Activated naive CD8-positive, alpha-beta T cell (primary cell): ENCODE measurements at regions not wholly inside any gene's neighbourhood (a gene's known extent, or its start where the extent isn't known, plus 50 kb on each side); places are given as distances from the start of the nearest gene placed in this dataset.

Experiments used
- H3K27ac Mint-ChIP-seq: one replicate; pipeline ENCODE4 v1.8.0; 2021; ENCODE audit warnings: mixed read lengths
- H3K27me3 Mint-ChIP-seq: one replicate; pipeline ENCODE4 v1.8.0; 2021; ENCODE audit warnings: mixed read lengths
- H3K36me3 Mint-ChIP-seq: one replicate; pipeline ENCODE4 v1.8.0; 2021; ENCODE audit warnings: mixed read lengths
- H3K4me1 Mint-ChIP-seq: one replicate; pipeline ENCODE4 v1.8.0; 2021; ENCODE audit warnings: low read depth, mixed read lengths
- H3K4me3 Mint-ChIP-seq: one replicate; pipeline ENCODE4 v1.8.0; 2021; ENCODE audit warnings: mild to moderate bottlenecking, mixed read lengths
- H3K9me3 Mint-ChIP-seq: one replicate; pipeline ENCODE4 v1.8.0; 2021; ENCODE audit warnings: low read depth, mixed read lengths

DNA sequence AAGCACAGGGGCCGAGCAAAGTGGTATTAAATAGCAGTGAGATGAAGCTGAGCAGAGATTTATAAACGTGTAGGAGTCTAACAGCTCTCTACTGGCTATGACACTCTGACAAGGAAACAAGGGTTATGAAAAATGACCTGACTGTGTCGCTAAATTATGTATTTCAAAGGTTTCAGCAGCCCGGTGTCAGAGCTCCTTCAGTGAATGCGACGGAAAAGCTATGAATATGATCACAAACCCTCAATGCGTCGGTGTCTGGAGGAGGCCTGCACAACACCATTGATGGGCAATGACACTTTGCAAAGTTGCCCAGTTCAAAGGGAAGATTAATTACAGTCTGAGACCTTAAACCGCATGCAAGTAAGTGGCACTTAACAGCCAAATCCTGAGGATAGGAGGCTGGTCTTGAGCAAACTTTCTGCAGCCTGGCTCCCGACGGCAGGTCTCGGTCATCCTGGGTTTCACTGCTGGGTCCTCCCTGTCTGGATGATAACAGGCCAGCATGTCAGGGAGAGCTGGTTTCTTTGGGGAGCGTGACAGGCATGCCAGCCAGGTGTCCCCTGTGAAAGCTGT lies 615.1 kb upstream of the SALL3 start:
- Mint-ChIP-seq H3K9me3 (no peaks in the 10 kb centered on the region), H3K27me3 (no peaks in the 10 kb centered on the region), H3K36me3 (no peaks in the 10 kb centered on the region), H3K4me1 (no peaks in the 10 kb centered on the region), H3K27ac (no peak overlapping the region), H3K4me3 (no peak overlapping the region)

DNA sequence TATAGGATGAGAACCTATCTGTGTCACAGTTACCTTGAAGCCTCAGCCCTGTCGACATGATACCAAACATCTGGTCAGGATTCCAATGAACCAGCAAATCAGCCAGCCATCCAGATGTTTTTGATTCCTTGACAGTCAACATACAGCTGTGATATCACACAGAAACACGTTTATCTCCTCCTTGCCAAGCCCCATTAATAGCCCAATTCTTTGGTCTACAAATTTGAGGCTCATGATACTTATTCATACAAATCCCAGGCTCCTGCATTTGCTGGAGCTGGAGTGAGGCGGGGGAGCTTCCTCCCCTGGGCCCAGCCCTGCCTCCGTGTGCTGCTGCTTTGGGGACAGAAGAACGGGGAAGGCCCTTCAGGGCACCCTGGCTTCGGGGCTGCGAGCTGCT lies 611.6 kb upstream of the SALL3 start:
- H3K27me3 Mint-ChIP-seq: no peaks in the 10 kb centered on the region

GRCh38 chr18:78368726-78369125 lies 610.9 kb upstream of the SALL3 start:
- no peak overlapping the region for H3K4me3 Mint-ChIP-seq
- no peaks in the 10 kb centered on the region for H3K36me3 Mint-ChIP-seq
- no peaks in the 10 kb centered on the region for H3K27me3 Mint-ChIP-seq
- no peaks in the 10 kb centered on the region for H3K4me1 Mint-ChIP-seq
- no peak overlapping the region for H3K27ac Mint-ChIP-seq
- H3K9me3 Mint-ChIP-seq: no peaks in the 10 kb centered on the region

More for the DNA sequence above, 611.6 kb upstream of the SALL3 start:
- Mint-ChIP-seq H3K9me3 (no peaks in the 10 kb centered on the region), H3K27ac (no peak overlapping the region), H3K4me1 (no peaks in the 10 kb centered on the region), H3K36me3 (no peaks in the 10 kb centered on the region), H3K4me3 (no peak overlapping the region)

DNA sequence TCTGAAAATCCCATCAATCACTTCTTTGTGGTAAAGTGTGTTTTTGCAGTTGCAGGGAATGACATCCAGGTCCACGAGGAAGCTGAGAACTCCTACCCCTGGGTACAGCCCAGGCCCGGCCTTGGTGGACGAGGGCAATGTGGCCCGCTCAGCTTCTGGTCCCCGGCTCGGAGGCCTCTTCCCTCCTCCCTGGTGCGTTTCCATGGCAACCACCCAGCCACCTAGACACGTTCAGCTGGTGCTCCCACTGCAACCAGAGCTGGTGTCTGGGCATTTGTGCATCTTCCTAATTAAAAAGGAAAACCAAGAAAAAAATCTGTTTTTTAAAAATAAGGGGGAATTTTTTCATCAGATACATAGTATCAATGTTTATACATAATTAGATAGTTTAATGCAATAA lies 603.6 kb upstream of the SALL3 start:
- H3K4me1 Mint-ChIP-seq: no peaks in the 10 kb centered on the region
- no peaks in the 10 kb centered on the region for H3K36me3 Mint-ChIP-seq
- no peaks in the 10 kb centered on the region for H3K9me3 Mint-ChIP-seq
- no peak overlapping the region for H3K27ac Mint-ChIP-seq
- peaks cover 2% of the 10 kb centered on the region for H3K27me3 Mint-ChIP-seq
- H3K4me3 Mint-ChIP-seq: no peak overlapping the region

DNA sequence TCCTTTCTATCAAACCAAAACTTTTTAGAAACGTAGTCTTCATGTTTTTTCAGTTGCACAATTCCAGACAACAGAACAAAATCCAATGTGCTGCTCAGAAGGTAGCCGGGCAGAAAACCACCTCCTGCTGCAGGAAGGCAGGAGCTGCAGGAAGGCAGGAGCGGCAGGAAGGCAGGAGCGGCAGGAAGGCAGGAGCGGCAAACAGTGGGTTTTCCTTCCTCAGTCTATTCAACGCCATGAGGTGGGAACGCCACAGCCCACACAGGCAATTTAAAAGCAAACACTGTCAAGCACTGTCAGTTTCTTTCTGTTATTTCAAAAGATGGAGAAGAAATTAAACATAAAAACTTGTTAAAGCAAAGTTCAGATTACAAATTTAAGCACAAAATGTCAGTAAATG lies 601.2 kb upstream of the SALL3 start:
- H3K27me3 Mint-ChIP-seq: peaks cover 2% of the 10 kb centered on the region
- H3K36me3 Mint-ChIP-seq: no peaks in the 10 kb centered on the region
- no peaks in the 10 kb centered on the region for H3K9me3 Mint-ChIP-seq
- no peak overlapping the region for H3K27ac Mint-ChIP-seq
- no peaks in the 10 kb centered on the region for H3K4me1 Mint-ChIP-seq
- no peak overlapping the region for H3K4me3 Mint-ChIP-seq

- no peak overlapping the region for H3K27ac Mint-ChIP-seq
- no peaks in the 10 kb centered on the region for H3K36me3 Mint-ChIP-seq
- H3K9me3 Mint-ChIP-seq: no peaks in the 10 kb centered on the region
- no peaks in the 10 kb centered on the region for H3K4me1 Mint-ChIP-seq
- no peak overlapping the region for H3K4me3 Mint-ChIP-seq
- H3K27me3 Mint-ChIP-seq: peaks cover 2% of the 10 kb centered on the region
These were observed 600.6 kb upstream of the SALL3 start for GRCh38 chr18:78378983-78379382.

DNA sequence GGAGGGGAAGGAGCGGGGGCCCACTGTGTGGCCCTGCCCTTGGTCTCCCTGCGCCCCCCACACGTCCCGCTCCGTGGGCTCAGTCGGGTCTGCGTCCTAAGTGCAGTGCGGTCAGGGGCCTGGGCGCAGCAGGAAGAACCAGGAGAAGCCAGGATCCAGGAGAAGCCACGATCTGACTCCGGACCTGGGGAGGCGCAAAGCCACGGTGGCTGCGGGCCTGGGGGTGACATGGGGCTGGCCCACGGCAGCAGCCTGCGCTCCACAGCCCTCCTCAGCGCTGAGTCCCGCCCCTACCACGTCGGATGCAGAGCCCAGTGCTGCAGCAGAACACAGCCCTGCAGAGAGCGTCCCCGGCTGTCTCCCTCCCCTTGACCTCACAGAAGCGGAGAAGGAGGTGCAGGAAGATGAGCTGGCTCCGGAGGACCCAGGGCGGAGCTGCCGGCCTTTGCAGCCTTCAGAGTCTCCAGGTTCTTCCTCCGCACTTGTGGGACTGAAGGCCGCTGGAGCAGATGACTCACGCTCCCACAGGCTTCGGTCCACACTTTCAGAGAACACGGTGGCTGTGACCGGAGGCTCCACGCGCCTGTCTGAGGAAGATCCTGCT lies 589.2 kb upstream of the SALL3 start:
- no peak overlapping the region for H3K27ac Mint-ChIP-seq
- H3K4me3 Mint-ChIP-seq: no peak overlapping the region
- H3K4me1 Mint-ChIP-seq: no peaks in the 10 kb centered on the region
- H3K9me3 Mint-ChIP-seq: peaks cover 12% of the 10 kb centered on the region
- peaks cover 4% of the 10 kb centered on the region for H3K27me3 Mint-ChIP-seq
- H3K36me3 Mint-ChIP-seq: no peaks in the 10 kb centered on the region

DNA sequence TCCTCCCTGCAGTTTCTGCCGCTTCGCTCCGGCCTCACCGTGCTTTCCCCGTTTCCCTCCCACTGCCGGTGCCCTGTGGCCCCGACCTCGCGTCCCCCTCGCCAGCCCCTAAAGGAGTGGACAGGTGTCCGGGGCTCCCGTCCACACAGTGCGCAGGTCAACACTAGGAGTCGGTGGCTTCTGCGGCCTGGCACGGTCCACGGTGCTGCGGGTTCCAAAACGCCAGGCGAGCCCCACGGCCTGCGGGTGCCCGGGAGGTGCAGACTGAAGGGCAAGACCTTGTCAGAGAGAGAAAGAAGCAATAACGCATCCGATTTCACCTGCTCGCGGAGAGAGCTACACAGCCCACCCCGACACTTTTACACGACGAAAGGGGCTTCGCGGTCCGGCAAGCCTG lies 588.7 kb upstream of the SALL3 start:
- Mint-ChIP-seq H3K27me3 (peaks cover 4% of the 10 kb centered on the region), H3K9me3 (peaks cover 11% of the 10 kb centered on the region), H3K36me3 (no peaks in the 10 kb centered on the region), H3K4me1 (no peaks in the 10 kb centered on the region), H3K27ac (no peak overlapping the region), H3K4me3 (no peak overlapping the region)

- Mint-ChIP-seq H3K4me3 (no peak overlapping the region), H3K36me3 (no peaks in the 10 kb centered on the region), H3K27ac (no peak overlapping the region), H3K4me1 (no peaks in the 10 kb centered on the region), H3K27me3 (peaks cover 4% of the 10 kb centered on the region), H3K9me3 (no peaks in the 10 kb centered on the region)
These were observed 586.3 kb upstream of the SALL3 start for GRCh38 chr18:78393086-78393862.

GRCh38 chr18:78396077-78396476 lies 583.5 kb upstream of the SALL3 start:
- no peaks in the 10 kb centered on the region for H3K36me3 Mint-ChIP-seq
- H3K9me3 Mint-ChIP-seq: no peaks in the 10 kb centered on the region
- H3K27me3 Mint-ChIP-seq: no peaks in the 10 kb centered on the region
- H3K4me1 Mint-ChIP-seq: no peaks in the 10 kb centered on the region
- H3K4me3 Mint-ChIP-seq: no peak overlapping the region
- no peak overlapping the region for H3K27ac Mint-ChIP-seq

DNA sequence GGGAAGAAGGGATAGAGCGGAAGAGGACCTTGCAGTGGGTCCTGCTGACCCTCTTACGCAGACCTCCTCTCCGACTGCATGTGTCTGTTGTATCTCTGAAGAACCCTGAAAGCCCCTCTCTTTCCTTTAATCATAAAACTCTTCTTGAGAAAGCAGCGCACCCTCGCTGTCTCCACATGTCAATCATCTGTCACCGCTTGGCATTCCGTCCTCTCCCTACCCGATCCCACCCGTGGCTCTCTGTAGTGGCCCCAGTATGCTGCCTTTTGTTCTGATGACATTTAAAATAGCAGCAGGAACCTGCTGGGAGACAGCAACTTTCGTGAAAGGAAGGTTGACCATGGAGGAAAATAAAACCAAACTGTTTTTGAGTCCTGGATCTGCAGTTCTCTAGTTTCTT lies 582.9 kb upstream of the SALL3 start:
- no peaks in the 10 kb centered on the region for H3K27me3 Mint-ChIP-seq
- H3K27ac Mint-ChIP-seq: no peak overlapping the region
- no peaks in the 10 kb centered on the region for H3K4me1 Mint-ChIP-seq
- no peak overlapping the region for H3K4me3 Mint-ChIP-seq
- no peaks in the 10 kb centered on the region for H3K36me3 Mint-ChIP-seq
- H3K9me3 Mint-ChIP-seq: no peaks in the 10 kb centered on the region

DNA sequence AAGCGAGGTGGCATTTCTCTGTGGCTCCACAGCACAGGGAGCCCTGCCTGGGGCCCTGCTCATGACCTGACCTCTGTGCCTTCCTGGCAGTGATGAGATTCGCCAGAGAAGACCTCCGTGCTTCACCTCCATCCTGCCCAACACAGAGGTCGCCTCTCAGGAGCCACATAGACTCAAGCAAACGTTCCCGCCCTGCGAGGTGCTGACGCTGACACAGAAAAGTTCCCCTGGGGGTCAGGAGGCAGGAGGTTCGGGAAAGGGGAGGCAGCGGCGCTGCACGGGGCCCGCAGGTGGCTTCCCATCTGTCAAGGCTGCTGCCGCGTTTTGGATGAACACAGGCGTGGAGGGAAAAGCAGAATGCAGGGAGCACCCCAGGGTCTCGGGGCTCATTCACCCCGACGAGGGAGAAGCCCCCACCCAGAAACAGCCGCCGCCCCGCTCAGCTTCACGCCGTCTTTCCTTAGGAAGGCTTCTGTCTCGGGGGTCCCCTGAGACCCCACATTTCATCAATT lies 579.6 kb upstream of the SALL3 start:
- H3K27ac Mint-ChIP-seq: no peak overlapping the region
- H3K9me3 Mint-ChIP-seq: no peaks in the 10 kb centered on the region
- H3K4me1 Mint-ChIP-seq: no peaks in the 10 kb centered on the region
- peaks cover under 1% of the 10 kb centered on the region for H3K27me3 Mint-ChIP-seq
- H3K4me3 Mint-ChIP-seq: no peak overlapping the region
- no peaks in the 10 kb centered on the region for H3K36me3 Mint-ChIP-seq

DNA sequence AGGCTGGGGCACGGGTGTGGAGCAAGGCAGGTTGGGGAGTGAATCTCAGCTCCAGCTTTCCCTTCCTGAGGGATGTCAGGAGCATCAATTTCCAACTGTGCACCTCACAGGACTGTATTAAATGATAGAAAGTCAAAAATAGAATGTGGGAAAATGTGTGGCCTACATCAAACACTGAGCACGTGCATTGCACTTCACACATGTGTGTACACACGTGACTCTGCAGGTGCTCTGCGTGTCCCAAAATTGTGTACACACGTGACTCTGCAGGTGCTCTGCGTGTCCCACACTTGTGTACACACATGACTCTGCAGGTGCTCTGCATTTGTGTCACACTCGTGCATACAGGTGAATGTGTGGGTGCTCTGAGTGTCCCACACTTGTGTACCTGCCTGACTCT lies 577.2 kb upstream of the SALL3 start:
- Mint-ChIP-seq H3K27ac (no peak overlapping the region), H3K9me3 (no peaks in the 10 kb centered on the region), H3K4me3 (no peak overlapping the region), H3K36me3 (no peaks in the 10 kb centered on the region), H3K27me3 (peaks cover 5% of the 10 kb centered on the region), H3K4me1 (peaks cover 10% of the 10 kb centered on the region)

- Mint-ChIP-seq H3K4me1 (peaks cover 14% of the 10 kb centered on the region), H3K27ac (no peak overlapping the region), H3K9me3 (no peaks in the 10 kb centered on the region), H3K27me3 (peaks cover 5% of the 10 kb centered on the region), H3K4me3 (no peak overlapping the region), H3K36me3 (no peaks in the 10 kb centered on the region)
These were observed 576.7 kb upstream of the SALL3 start for GRCh38 chr18:78402966-78403365.

- Mint-ChIP-seq H3K27ac (no peak overlapping the region), H3K9me3 (no peaks in the 10 kb centered on the region), H3K36me3 (no peaks in the 10 kb centered on the region), H3K4me3 (no peak overlapping the region), H3K4me1 (peaks cover 17% of the 10 kb centered on the region), H3K27me3 (peaks cover 5% of the 10 kb centered on the region)
These were observed 576.2 kb upstream of the SALL3 start for GRCh38 chr18:78403371-78403770.
